Fibroblast of skin of back (primary cell): ENCODE measurements at regions not wholly inside any gene's neighbourhood (a gene's known extent, or its start where the extent isn't known, plus 50 kb on each side); places are given as distances from the start of the nearest gene placed in this dataset.

Experiments
- DNase-seq: peaks from one replicate; pipeline ENCODE4 v3.0.0-alpha.2; 2013

- no peak for DNase-seq
Measured at GRCh38 chr2:8297376-8298231, 384.3 kb upstream of the ID2 start.

GRCh38 chr2:8298783-8299182 is 383.1 kb upstream of the ID2 start:
- DNase-seq, result no peak

GRCh38 chr2:8300216-8300615 is 381.6 kb upstream of the ID2 start:
- no peak for DNase-seq

- DNase-seq, result no peak
Measured at GRCh38 chr2:8300905-8301304, 381.0 kb upstream of the ID2 start.

GRCh38 chr2:8303322-8303832 is 378.5 kb upstream of the ID2 start:
- DNase-seq, result no peak

- DNase-seq, result no peak
Measured at GRCh38 chr2:8304821-8305766, 376.8 kb upstream of the ID2 start.

GRCh38 chr2:8306530-8307351 is 375.1 kb upstream of the ID2 start:
- DNase-seq, result peak; percentile 50

- no peak for DNase-seq
Measured at GRCh38 chr2:8307606-8308180, 374.2 kb upstream of the ID2 start.

GRCh38 chr2:8309131-8309530 is 372.7 kb upstream of the ID2 start:
- no peak for DNase-seq

- no peak for DNase-seq
Measured at GRCh38 chr2:8310557-8311455, 371.1 kb upstream of the ID2 start.

GRCh38 chr2:8312221-8312620 is 369.6 kb upstream of the ID2 start:
- DNase-seq, result no peak

- DNase-seq, result peak; percentile 21
Measured at GRCh38 chr2:8312861-8313830, 368.7 kb upstream of the ID2 start.

GRCh38 chr2:8314063-8314462 is 367.8 kb upstream of the ID2 start:
- no peak for DNase-seq

- peak; percentile 47 for DNase-seq
Measured at GRCh38 chr2:8315531-8316165, 366.2 kb upstream of the ID2 start.

- no peak for DNase-seq
Measured at GRCh38 chr2:8316356-8316755, 365.5 kb upstream of the ID2 start.

GRCh38 chr2:8317418-8317817 is 364.4 kb upstream of the ID2 start:
- DNase-seq, result no peak

GRCh38 chr2:8319219-8319618 is 362.6 kb upstream of the ID2 start:
- DNase-seq, result no peak

GRCh38 chr2:8320311-8321066 is 361.4 kb upstream of the ID2 start:
- no peak for DNase-seq
